ENCODE measurements at regions not wholly inside any gene's neighbourhood (a gene's known extent, or its start where the extent isn't known, plus 50 kb on each side); places are given as distances from the start of the nearest gene placed in this dataset.

DNA sequence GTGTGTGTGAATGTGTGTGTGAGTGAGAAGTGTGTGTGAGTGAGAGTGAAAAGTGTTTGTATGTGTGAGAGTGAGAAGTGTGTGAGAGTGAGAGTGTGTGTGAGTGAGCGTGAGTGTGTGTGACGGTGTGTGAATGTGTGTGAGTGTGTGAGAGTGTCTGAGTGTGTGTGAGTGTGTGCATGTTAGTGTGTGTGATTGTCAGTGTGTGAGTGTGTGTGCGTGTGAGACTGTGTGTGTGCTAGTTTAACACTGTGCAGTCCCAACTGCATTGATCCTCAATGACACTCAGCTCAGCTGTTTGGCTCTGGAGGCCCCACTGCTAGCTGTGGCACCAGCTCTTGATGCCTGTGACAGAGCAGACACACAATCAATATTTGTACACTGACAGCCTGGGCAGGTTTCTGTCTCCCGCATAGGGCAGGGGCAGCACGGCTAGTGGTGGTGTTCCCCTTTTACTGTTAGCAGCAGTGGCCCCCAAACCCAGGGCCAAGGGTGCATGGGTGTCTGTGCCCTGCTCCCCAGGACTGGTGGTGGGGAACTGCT lies 135.0 kb downstream of the INHBB start:
- no peak for DNase-seq

DNA sequence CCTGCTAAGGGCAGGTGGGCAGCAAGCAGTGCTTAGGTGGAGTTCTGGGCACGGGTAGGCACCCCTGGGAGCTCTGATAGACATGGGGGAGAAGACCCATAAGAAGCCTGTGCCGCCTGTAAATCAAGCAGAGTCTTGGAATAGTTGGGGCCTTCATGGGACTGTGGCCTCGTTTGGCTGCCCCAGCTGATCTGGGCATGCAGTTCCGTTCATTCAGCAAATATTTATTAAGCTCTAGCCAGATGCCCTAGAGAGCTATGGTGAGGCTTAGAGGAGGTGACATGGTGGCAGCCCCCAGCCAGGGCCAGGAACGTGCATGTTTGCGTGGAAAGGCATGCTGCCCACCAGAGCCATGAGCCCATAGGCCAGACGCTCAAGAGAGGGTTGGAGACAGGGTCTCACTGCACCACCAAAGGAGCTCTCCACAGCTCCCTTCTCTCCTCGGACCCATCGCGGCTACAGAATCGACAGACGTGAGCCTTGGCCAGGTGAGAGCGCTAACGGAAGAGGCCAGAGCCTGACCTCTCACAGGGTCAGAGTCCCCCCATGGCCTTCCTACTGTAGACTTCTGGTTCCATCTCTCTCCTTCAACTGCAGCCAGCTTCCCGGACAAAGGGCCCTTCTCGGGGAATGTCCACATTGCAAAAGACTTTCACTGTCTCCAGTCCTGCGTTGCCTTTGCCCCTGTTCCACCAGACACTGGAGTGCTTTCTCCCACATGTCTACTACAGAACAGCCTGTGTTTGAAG lies 135.7 kb downstream of the INHBB start:
- DNase-seq: no peak

DNA sequence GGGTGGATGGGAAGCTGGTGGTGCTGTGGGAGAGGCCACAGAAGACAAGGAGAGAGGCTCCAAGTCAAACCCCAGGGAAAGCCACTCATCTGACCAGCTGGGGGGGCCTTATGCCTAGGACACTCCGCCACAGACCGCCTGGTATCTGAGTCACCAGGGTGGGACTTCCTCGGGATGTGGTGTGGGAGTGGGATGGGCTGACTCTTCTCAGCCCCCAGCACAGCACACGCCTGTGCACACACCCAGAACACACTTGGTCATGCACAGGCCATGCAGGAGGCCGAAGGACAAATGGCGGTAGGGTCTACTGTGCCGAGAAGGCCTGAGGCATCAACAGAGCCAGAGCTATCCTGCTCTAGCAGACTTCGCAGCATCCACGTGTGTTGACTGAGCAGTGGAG lies 136.4 kb downstream of the INHBB start:
- no peak for DNase-seq

DNA sequence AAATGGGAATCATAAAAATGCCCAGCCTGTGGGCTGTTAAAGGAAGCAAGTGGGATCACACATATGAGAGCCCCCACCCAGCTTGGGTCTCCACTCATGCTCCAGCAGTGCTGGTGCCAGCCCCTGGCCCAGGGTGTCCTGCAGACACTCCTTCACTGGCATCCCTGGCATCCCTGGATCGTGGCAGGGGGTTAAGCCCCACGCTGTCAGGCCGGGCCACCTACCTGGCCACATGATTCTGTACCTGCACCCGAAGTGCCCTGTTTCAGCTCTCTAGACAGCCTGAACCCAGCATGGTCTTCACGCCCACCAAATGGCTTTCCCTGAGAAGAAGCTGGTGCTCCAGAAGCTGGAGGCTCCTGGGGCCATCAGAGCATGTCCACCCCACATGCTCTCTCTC lies 137.4 kb downstream of the INHBB start:
- no peak for DNase-seq

DNA sequence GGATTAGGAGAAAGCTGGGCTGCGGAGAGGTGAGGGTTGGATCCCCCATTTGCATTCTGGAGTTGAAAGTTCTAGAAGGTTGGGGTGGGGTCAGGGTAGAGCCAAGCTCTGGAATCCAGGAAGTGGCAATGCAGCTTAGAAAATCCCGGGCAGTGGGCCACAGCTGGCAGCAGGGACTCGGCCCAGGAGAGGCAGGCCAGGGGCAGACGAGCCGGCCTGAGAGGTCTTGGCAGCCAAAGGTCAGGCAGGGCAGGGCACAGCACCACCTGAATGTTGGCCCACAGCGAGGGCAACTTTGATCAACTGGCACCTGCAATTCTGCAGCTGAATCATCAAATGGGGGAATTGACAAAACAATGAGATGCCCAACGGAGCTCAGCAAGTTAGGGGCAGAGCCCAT lies 139.2 kb downstream of the INHBB start:
- DNase-seq: no peak

DNA sequence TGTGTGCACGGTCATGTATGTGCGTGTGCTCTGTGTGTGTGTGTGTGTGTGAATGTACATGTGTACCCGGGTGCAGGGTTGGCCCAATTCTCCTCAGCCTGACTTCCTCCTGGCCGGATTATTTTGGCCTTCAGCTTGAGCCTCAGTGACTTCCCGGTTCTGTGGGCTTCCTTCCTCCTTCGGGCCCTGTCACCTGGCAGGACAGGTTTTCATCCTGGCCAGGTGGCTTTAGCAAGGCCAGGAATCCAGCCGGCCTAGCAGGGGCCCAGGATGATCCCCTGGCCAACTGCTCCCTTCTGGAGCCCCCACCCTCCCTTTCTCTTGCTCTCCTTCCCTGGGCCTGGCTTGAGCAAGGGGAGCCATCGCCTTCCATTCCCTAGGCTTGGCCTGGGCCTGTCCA lies 140.5 kb downstream of the INHBB start:
- no peak for DNase-seq

DNA sequence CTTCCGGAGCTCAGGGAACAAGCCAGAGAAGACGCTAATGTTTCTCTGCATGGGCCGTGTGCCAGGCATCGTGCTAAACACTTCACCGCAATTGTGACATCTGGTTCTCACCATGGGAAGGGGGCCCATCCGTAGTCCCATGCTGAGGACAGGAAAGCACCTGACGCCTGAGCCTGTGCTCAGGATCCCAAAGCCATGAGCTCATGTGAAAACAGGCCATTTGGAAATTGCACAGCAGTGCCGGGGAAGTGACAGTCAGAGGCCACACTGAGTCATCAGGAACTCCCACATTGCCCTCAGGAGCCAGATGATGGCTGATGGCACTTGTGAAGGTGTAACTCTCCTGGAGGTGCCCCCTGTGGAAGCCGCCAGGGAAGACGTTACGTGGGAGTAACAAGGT lies 141.0 kb downstream of the INHBB start:
- no peak for DNase-seq

DNA sequence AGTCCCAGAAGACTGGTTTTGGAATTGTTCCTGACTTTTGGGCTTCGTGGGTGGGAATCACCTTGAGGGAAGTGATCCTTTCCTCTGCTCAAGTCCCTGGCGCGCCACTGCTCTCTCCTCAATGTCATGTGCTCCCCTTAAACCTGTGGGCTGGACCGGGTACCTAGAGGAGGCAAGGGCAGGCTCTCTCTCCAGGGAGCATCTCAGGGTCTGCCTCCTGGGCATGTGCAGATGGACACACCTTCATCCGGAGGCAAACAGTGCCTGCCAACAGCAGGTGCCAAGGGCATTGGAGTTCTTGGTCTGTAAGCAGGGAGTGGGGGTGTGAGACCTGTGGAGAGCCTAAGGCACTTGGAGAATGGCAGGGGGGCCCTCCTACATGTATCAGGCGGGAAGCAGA lies 142.6 kb downstream of the INHBB start:
- no peak for DNase-seq

DNA sequence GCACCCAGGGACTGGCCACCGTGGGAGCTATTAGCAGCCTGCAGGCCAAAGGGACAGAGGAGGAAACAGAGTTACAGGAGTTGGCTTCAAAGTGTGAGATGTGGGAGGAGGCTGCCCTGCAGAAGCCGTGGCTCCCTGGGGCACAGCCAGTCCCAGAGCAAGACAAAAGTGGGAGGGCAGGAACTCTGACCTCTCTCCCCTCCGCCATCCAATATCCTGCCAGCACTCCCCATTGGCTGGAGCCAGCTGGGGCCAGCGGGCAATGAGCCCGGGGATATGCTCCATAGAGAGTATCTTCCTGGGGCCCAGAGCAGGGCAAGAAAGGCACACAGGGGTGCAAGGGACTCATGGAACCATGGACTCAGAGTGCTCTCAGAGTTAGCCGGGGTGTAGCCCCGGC lies 143.1 kb downstream of the INHBB start:
- DNase-seq: no peak

DNA sequence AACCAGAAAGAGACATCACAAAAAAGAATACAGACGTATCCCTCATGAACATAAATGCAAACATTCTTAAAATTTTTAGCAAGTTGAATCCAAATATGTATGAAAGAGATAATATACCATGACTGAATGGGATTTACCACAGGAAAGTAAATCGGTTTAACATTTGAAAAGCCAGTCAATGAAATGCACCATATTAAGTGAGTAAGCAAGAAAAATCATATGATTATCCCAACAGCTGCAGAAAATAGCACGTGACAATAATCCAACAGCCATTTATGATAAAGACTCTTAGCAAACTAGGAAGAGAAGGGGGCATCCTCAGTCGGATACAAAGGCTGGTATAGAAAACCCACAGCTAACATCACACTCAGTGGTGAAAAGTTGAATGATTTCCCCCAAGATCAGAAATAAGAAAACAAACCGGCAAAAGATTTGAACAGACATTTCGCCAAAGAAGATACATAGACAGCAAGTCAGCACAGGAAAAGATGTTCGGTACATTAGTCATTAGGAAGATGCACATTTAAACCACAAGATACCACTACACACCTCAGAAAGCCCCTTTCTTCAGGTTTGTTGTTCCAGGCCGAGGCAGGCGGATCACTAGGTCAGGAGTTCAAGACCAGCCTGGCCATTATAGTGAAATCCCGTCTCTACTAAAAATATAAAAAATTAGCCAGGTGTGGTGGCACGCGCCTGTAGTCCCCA lies 144.3 kb downstream of the INHBB start:
- no peak for DNase-seq

DNA sequence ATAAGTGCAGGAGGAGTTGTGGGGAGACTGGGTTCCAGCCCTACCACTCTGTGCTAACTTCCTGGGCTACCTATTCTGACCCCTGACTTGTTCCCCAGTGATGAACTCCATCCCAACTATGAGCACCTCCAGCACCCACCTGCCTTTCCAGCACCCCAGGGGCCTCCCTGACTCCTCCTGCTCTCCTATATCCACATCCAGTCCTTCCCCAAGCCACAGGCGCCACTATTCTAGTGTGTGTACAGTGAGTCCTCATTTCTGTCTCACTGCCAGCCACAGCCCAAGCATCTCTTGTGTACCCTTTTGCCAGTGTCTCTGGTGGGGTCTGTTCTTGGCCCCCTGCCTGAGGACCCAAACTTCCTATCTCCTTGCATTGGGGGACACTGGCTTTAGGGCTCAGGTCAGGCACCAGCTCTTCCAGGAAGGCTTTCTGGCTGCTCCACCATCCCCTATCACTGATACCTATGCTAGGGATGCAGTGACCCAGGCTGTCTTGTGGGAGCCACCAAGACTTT lies 145.2 kb downstream of the INHBB start:
- no peak for DNase-seq

DNA sequence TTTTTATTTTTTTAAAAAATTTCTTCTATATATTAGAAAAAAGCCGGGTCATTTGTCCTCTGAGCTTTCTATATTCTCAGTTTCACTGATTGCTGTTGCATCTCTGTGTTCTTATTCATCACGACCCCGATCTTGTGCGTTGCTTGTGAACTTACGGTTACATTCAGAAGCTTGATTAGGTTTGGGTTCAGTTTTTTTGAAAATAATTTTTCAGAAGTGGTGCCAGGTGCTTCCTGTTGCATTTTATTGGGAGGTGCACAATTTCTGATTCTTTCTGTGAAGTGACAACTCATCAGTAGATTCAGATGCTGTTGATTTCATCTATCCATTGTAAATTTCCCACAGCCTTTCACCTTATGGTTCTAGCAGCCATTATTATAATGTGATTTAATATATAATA lies 147.3 kb downstream of the INHBB start:
- no peak for DNase-seq

DNA sequence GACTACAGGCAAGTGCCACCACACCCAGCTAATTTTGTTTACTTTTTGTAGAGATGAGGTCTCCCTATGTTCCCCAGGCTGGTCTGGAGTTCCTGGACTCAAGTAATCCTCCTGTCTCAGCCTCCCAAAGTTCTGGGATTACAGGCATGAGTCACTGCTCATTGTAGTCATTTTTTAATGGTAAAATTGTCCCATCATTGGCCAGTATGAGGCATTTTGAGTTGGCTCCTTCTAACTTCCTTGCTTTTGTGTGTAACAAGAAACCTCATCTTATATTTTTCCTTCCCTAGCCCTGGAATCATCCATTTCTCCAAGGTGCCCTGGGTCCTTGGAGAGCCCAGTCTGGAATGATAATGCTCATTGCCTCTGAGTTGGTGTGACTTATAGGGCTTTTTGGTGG lies 148.5 kb downstream of the INHBB start:
- no peak for DNase-seq

DNA sequence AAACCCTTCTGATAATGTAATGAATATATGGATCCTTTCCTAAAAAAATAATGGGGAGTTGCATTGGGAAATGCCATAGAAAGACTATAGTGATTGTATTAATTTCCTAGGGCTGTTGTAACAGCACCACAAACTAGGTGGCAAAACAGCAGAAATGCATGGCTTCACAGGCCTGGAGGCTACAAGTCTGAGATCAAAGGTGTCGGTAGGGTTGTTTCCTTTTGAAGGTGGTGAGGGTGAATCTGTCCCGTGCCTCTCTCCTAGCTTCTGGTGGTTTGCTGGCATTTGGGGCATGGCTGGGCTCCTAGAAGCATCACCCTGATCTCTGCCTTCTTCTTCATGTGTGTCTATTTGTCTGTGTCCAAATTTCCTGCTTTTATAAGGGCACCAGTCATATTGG lies 149.7 kb downstream of the INHBB start:
- DNase-seq: no peak

DNA sequence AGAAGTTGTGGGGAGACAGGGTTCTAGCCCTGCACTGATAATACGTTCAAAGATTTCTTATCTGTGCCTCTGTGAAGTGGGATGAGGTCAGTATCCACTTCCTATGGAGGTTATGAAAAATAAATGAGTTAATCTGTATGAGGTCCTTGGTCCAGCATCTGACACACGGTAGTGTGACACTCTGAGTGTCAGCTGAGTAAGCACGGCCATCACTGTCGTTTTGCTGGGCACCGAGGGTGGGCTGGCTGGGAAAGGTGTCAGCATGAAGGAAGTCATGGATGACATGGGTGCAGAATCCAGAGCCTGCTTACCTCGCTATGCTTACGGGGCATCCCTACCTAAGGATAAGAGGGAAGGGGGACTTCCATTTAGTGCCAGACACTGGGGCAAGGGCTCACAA lies 150.3 kb downstream of the INHBB start:
- DNase-seq: no peak

DNA sequence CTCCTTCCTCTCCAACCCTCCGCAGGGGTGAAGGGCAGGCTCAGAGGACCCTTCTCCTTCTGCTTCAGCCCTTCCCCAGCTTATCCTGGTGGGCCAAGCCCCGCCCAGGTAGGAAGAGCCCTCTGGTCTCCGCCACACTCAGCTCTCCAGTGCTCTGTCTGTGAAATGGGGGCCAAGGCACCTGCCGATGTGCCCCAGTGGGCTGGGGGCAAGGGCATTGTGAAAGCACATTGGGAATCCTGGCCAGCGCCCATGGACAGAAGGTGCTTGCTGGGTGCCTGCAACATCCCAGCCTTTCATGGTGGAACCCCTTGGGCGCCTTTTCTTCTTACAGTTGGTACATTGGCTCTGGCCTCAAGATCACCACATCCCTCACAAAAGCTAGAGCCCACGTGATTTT lies 150.8 kb downstream of the INHBB start:
- DNase-seq: no peak

DNA sequence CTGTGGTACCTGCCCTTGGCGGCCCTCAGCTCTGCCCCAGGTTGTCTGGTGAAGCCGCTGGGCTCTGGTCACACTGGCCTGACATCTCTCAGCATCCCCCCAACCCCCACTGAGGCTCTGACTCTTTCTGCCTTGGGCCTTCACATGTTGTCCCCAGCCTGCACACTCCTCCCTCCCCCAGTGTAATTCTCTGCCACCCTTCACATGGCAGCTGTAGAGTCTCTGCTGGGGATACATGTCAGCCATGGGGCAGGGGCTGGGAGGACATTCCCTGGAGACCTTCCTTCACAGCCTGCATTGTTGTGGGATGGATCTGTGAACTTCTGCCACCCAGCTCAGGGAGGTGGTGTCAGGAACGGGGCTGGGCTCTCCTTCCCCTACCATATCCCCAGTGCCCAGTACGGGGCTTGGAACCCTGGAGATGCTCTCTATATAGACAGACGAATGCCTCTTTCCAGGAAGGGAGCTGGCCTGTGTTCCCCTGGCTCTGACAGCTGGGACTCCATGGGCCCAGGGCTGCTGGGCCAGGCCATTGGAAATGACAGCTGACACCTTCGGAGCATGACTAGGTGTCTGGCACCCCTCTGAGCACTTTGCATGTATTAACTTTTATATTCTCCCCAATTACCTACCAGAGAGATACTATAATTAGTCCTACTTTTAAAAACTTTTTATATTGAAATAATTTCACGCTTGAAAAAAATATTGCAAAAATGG lies 151.5 kb downstream of the INHBB start:
- no peak for DNase-seq

DNA sequence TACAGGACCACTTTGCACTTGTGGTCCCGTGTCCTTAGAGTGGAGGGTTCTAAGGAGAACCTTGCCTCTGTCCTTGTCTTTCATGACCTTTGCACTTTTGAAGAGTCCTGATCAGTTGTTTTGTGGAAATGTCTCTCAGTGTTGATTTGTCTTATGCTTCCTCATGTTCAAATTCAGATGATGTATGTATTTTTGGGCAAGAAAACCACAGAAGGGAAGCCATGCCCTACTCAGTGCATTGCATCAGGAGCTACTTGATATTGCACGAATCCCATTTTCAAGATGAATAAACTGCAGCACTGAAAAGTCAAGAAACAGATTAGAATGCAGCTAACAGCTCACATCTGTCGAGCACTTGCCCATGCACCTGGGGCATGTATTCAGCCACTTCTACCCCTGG lies 152.2 kb downstream of the INHBB start:
- DNase-seq: no peak

DNA sequence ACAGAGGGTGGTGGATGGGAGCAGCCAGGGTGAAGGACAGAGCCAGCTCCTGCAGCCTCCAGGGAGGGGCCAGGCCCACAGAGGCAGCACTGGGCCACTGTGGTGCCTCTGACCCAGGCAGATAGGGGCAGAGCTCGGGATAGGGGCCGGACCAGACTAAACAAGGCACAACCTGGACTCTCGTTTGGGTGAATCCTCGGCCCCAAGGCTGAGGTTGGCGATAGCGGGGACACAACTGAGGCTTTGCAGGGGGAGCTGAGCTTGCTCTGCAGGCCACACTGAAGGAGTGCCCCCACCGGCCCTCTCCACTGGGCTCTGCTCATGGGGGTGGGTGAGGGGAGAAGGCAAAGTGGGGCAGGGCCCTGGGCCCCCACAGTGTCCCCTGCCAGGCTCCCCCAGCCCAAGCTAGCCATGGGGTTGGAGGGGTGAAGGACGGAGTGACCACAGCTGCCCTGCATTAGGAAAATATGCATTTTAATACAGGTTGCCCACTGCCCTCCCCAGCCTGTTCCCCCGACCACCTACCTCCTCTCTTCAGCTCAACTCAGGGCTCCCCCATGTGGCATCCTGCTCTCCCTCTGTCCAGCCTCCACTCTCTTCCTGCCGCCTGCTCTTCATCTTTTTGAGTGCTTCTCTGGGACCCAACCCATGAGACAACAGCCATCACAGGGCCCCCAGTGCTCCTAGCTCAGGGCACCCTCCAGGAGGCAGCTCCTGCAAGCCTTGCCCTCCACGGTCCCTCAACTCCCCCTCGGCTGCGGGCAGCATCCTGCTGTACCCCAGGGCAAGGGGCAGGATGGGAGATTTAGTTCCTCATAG lies 152.8 kb downstream of the INHBB start:
- DNase-seq: no peak

DNA sequence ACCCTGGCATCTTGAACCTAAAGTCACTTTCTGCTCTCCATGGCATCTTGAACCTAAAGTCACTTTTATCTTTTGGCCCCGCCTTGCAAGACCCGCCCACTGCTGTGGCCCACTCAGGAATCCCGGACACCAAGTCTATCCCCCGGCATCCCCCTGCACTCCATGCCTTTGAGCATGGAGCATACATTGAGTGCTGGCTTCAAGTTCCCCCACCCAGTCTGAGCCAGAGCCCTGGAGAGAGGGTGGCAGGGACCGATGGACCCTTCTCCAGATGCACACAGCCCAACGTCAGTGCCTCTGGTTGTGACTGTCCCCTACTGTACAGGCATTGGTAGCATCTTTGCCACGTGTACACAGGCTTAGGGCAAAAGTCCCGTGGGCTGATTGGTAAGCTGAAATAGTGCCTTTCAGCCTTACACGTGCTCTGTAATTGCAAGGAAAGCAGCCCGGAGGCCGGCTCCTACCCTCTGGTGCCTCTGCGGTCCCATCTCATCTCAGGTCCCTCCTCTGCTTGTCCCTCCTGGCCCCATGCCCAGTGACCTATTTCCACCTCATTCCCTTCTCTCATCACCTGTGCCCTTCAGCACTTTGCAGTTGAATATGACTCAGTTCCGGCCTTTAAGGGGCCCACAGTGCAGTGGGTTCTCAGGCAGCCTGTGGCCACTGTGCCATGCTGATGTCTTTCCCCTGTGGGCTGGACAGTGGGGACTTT lies 154.0 kb downstream of the INHBB start:
- DNase-seq: no peak

DNA sequence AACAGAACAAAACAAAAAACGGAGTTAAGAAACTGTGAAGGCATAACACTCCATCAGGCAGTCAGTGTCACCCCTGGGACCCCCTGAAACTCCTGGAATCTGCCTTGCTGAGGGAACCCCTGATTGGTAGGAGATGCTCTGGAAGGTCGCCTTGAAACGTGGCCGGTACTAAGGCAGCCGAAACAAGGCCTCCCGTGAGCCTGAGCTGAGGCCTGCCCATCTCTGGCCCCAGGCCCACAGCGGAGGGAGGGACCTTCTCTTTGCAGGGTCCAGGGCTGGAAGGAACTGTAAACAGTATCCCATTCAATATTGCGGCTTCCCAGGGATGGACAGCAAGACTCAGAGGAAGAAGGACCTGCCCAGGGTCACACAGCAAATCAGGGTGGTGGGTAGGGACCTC lies 155.7 kb downstream of the INHBB start:
- DNase-seq: no peak

DNA sequence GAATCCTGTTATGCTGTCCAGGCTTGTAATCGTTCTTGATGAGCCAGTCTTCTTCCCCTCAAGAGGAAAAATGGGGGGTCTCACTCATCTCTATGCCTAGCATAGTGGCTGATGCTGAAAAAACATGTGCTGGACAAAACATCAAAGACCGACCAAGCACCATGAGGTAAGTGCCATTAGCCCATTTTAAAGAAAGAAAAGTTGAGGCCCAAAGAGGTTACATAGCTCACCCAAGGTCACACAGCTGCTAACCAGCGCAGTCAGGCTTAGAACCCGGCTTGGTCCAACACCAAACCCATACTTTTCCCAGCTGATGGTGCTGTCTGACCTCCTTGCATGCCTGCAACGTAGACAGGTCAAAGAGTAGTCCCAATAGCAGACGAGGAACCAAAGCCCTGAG lies 156.4 kb downstream of the INHBB start:
- no peak for DNase-seq

Data from central memory CD4-positive, alpha-beta T cell (primary cell).